Activated CD8-positive, alpha-beta T cell treated with anti-CD3 and anti-CD28 coated beads for 36 hours (primary cell): ENCODE measurements at regions not wholly inside any gene's neighbourhood (a gene's known extent, or its start where the extent isn't known, plus 50 kb on each side); places are given as distances from the start of the nearest gene placed in this dataset.

ENCODE experiments used
- ATAC-seq: fragments of 200-7000 bp; cut with Tn5 transposase; one replicate; pipeline ENCODE4 v1.10.0; 2021; ENCODE audit warnings: mild to moderate bottlenecking, moderate library complexity
- CTCF ChIA-PET: fragments of 350-600 bp; sonication (Branson Sonifier 250); formaldehyde crosslinking; loops from one replicate; lab custom pipeline; 2021; ENCODE audit warnings: antibody characterized with exemption; lab: Charles Lee
- POLR2A ChIA-PET: fragments of 350-600 bp; sonication (Branson Sonifier 250); formaldehyde crosslinking; loops from one replicate; lab custom pipeline; 2021; ENCODE audit warnings: antibody characterized with exemption; lab: Charles Lee
- DNase-seq: peaks from one replicate; pipeline ENCODE4 v3.0.0-alpha.2; 2020
- H3K27ac Mint-ChIP-seq: one replicate; pipeline ENCODE4 v1.8.0; 2021; ENCODE audit warnings: mild to moderate bottlenecking, mixed read lengths
- H3K27me3 Mint-ChIP-seq: one replicate; pipeline ENCODE4 v1.8.0; 2021; ENCODE audit warnings: mixed read lengths
- H3K36me3 Mint-ChIP-seq: one replicate; pipeline ENCODE4 v1.8.0; 2021; ENCODE audit warnings: low read depth, mixed read lengths
- H3K4me1 Mint-ChIP-seq: one replicate; pipeline ENCODE4 v1.8.0; 2021; ENCODE audit warnings: low read depth, mixed read lengths
- H3K4me3 Mint-ChIP-seq: one replicate; pipeline ENCODE4 v1.8.0; 2021; ENCODE audit warnings: mild to moderate bottlenecking, moderate library complexity, mixed read lengths
- H3K9me3 Mint-ChIP-seq: one replicate; pipeline ENCODE4 v1.8.0; 2021; ENCODE audit warnings: mixed read lengths
- intact Hi-C: fragments of 100-400 bp; cut with micrococcal nuclease; formaldehyde crosslinking; loops from one replicate; pipeline ENCODE4 v1.10.0; 2022
- TF ChIP-seq, protein P1 (sequence below): fragments of 200-600 bp; IDR thresholded peaks from one replicate; pipeline ENCODE4 v1.8.0; 2022; ENCODE audit warnings: antibody characterized with exemption, mild to moderate bottlenecking

DNA sequence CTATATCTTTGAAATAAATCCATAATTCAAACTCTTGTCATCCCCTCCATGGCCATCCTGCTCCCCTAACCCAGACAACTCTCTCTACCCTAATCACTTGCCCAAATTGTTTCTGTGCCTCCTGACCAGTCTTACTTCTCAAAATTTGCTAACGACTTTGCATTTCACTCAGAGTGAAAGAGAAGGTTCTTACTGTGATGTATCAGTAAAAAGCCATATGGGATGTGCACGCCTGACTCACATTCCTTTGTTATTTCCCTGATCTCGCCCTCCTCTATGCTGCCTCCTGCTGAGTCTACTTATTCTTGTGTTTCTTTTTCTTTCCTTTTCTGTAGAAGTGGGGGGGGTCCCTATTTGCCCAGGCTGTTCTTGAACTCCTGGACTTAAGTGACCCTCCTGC is 487.2 kb upstream of the FRG2C start:
- intact Hi-C loops: no loop called here
- Mint-ChIP-seq H3K27ac (no peak overlapping the region), H3K4me1 (no peaks in the 10 kb centered on the region), H3K27me3 (peaks cover 3% of the 10 kb centered on the region), H3K9me3 (no peaks in the 10 kb centered on the region), H3K4me3 (no peak overlapping the region), H3K36me3 (no peaks in the 10 kb centered on the region)
- ChIA-PET POLR2A (no interaction called here), CTCF (interaction anchor here (1.0 kb wide), 1 partner anchor 15 kb away, joined by 3 read pairs; no protein-coding TSS in a partner anchor)
- ATAC-seq: no peak
- TF ChIP-seq, protein P1, sequence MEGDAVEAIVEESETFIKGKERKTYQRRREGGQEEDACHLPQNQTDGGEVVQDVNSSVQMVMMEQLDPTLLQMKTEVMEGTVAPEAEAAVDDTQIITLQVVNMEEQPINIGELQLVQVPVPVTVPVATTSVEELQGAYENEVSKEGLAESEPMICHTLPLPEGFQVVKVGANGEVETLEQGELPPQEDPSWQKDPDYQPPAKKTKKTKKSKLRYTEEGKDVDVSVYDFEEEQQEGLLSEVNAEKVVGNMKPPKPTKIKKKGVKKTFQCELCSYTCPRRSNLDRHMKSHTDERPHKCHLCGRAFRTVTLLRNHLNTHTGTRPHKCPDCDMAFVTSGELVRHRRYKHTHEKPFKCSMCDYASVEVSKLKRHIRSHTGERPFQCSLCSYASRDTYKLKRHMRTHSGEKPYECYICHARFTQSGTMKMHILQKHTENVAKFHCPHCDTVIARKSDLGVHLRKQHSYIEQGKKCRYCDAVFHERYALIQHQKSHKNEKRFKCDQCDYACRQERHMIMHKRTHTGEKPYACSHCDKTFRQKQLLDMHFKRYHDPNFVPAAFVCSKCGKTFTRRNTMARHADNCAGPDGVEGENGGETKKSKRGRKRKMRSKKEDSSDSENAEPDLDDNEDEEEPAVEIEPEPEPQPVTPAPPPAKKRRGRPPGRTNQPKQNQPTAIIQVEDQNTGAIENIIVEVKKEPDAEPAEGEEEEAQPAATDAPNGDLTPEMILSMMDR: no peak
- DNase-seq: no peak

DNA sequence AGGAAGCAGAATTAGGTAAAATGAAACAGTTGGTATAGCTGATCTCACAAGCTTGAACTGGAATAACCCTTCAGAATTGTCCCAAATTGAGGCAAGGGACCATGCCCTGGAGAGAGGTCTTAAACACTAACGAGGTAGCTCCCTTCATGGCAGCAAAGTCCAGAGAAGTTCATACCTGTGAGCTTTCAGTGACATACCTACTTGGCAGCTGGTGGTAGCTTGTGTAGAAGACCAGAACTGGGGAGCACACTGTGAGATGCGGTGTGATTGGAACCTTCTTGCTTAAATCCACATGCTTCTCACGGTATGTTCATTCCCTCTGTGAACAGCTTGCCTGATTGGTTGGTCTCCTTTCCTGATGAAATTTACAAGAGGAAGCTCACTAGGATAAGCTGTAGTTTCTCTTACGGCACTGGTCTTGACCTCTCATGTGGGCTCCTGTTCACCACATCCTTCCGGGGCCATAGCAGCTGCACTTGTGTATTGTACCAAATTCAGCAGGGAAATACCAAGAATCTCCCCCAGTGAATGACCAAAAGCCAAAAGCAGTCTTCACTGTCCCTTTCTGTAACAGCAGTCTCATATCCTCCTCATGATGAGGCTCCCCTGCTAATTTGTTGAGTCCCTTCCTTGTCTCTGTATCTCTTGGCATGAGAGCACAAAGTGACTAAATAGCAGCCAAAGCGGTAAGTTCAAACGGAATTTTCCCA is 483.7 kb upstream of the FRG2C start:
- ChIA-PET CTCF (interaction anchor here (0.5 to 1.7 kb wide), 3 partner anchors 12 to 498 kb away, joined by 3 to 9 read pairs (median 3); no protein-coding TSS in a partner anchor), POLR2A (no interaction called here)
- intact Hi-C loops: no loop called here
- DNase-seq (no peak), ATAC-seq (no peak)
- no peak overlapping the region for H3K4me3 Mint-ChIP-seq
- H3K4me1 Mint-ChIP-seq: no peaks in the 10 kb centered on the region
- no peak overlapping the region for H3K27ac Mint-ChIP-seq
- no peaks in the 10 kb centered on the region for H3K9me3 Mint-ChIP-seq
- TF ChIP-seq, protein P1: no peak
- peaks cover 3% of the 10 kb centered on the region for H3K27me3 Mint-ChIP-seq
- H3K36me3 Mint-ChIP-seq: no peaks in the 10 kb centered on the region

DNA sequence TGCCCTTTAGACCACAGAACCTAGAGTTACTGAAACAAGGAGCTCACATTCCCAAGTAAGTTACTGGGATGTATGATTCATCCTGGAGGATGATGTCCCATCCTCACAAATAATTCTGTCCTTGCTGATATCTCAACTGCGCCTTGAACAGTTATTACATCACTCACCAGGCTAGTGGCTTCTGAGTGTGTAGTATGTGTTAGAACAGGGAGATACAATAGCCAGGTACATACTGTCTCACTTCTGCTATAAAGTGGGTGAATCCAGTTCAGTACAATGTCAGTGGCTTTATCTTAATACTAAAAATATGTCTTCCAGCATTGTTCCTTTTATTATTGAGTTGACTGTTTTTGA is 483.2 kb upstream of the FRG2C start:
- H3K27me3 Mint-ChIP-seq: peaks cover 3% of the 10 kb centered on the region
- intact Hi-C loops: no loop called here
- no peaks in the 10 kb centered on the region for H3K4me1 Mint-ChIP-seq
- H3K36me3 Mint-ChIP-seq: no peaks in the 10 kb centered on the region
- no peaks in the 10 kb centered on the region for H3K9me3 Mint-ChIP-seq
- ChIA-PET POLR2A (no interaction called here), CTCF (interaction anchor here (1.7 kb wide), 1 partner anchor 11 kb away, joined by 9 read pairs; no protein-coding TSS in a partner anchor)
- no peak overlapping the region for H3K27ac Mint-ChIP-seq
- TF ChIP-seq, protein P1: no peak
- no peak overlapping the region for H3K4me3 Mint-ChIP-seq
- no peak for ATAC-seq
- DNase-seq: no peak

DNA sequence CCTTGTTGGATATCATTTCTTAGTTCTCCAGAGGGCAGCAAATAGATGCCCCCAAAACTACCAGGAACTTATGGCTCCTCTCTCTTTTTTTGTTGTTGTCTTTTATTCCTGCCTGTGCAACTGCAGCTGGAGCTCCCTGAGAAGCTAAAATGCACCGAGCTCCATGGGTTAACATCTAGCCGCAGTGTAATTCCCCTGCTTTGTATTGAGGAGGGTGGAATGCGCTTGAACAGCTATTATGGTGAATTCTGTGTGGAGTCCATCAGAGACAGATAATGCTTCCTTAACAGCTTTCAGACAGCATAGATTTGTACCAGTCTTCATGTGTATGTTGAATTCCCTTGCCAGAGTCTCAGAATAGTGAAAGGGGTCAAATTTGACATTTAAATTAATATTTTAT is 475.2 kb upstream of the FRG2C start:
- POLR2A ChIA-PET: no interaction called here
- Mint-ChIP-seq H3K27me3 (peaks cover 8% of the 10 kb centered on the region), H3K9me3 (no peaks in the 10 kb centered on the region), H3K4me1 (no peaks in the 10 kb centered on the region), H3K27ac (no peak overlapping the region), H3K36me3 (no peaks in the 10 kb centered on the region), H3K4me3 (no peak overlapping the region)
- DNase-seq (no peak), ATAC-seq (no peak)
- CTCF ChIA-PET: no interaction called here
- TF ChIP-seq, protein P1: no peak
- intact Hi-C loops: no loop called here

DNA sequence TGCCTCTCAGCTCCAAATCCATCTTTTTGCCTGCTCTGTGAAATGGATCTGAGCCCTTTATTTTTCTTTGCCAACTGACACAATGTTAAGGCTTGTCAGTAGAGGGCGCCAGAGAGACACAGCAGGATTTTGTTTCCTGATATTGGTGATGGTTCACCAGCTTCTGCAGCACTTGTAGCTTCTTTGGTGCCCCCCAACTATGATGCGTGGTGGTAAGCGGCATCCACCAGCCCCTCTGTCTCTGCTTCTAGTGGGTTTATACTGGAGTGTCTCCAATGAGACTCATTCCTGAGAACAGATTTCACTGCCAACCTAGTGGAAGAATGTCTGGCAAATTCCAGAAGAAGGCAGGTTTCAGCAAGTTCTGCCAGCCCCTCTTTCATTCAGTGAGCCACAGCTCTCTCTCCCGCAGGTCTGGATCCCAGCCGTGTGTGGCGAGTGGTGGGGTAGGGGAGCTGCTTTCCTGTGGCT is 471.9 kb upstream of the FRG2C start:
- Mint-ChIP-seq H3K4me1 (no peaks in the 10 kb centered on the region), H3K27me3 (peaks cover 8% of the 10 kb centered on the region), H3K27ac (no peak overlapping the region), H3K36me3 (no peaks in the 10 kb centered on the region), H3K4me3 (no peak overlapping the region), H3K9me3 (no peaks in the 10 kb centered on the region)
- intact Hi-C loops: no loop called here
- TF ChIP-seq, protein P1: peak; percentile 85
- peak; percentile 59 for DNase-seq
- ChIA-PET POLR2A (interaction anchor here (0.7 kb wide), 1 partner anchor 49 kb away, joined by 4 read pairs; no protein-coding TSS in a partner anchor), CTCF (interaction anchor here (0.5 to 2.4 kb wide), 14 partner anchors 9 to 359 kb away, joined by 3 to 16 read pairs (median 4); no protein-coding TSS in a partner anchor)
- no peak for ATAC-seq
